Erythroblast (primary cell): ENCODE measurements at regions not wholly inside any gene's neighbourhood (a gene's known extent, or its start where the extent isn't known, plus 50 kb on each side); places are given as distances from the start of the nearest gene placed in this dataset.

Experiments used
- GATA1 ChIP-seq: IDR thresholded peaks from 2 replicates; pipeline ENCODE4 v1.6.1; 2011; ENCODE audit warnings: low read depth, mild to moderate bottlenecking, control low read depth, low read length, moderate library complexity
- POLR2A ChIP-seq: IDR thresholded peaks from 2 replicates; pipeline ENCODE4 v1.6.1; 2011; ENCODE audit warnings: mild to moderate bottlenecking, low read length

DNA sequence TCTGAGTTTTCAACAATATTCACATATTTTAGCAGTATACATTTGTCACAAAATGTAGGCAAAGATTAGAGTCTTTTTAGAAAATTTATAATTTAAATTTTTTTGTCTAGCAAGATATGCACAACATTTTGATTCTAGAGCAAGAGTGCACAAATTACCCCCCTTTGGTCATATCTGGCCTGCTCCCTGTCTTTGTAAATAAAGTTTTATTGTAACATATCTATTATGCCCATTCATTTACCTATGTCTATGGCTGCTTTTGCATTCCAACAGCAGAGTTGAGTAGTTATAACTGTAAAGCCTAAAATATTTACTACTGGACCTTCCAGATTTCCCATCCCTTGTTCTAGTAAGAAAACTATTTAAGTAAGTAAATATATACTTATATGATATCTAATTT lies 430.7 kb downstream of the EDEM1 start:
- TF ChIP-seq POLR2A (no peak), GATA1 (no peak)
